HG03354 (cell line): ENCODE measurements at regions not wholly inside any gene's neighbourhood (a gene's known extent, or its start where the extent isn't known, plus 50 kb on each side); places are given as distances from the start of the nearest gene placed in this dataset.

Experiments
- ATAC-seq: cut with Tn5 transposase; IDR thresholded peaks from one replicate; pipeline ENCODE4 v1.9.1; 2021; ENCODE audit warnings: mild to moderate bottlenecking; ENCODE audit not compliant: unreplicated experiment, poor library complexity, severe bottlenecking

DNA sequence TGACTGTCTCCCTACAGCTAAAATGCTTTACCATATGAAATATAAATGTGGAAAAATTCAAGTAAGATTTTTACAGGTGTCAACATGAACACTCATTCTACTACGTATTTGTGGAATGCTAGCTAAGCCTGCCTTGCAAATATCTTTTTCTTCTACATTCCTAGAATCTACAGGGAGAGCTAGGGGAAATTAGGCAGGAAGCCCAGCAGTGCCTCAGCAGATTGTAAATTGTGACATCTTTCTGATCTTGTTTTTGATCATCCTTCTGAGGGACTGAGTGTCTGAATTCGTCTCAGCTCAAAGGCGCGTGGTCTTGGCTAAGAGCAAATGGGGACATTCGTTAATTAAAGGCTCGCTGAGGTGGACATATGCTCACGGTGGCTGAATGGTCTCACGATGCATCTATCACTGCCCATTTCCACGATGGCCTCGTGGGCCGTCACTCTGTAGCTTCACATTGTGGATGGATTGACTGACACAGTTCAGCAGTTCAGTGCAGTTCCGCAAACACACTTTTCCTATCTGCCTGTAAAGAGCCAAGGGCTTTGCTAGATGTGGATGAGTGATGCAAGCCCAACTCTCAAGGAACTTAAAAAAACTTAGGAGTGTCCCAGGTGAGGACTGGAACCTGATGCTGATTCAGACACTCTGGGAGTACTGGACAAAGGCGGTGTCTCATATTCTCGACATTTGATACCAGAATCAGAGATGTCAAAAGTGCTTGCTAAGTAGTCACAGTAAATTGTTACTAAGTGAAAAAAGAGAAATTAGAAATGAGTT lies 562.5 kb downstream of the EFNB2 start:
- ATAC-seq, result no peak

DNA sequence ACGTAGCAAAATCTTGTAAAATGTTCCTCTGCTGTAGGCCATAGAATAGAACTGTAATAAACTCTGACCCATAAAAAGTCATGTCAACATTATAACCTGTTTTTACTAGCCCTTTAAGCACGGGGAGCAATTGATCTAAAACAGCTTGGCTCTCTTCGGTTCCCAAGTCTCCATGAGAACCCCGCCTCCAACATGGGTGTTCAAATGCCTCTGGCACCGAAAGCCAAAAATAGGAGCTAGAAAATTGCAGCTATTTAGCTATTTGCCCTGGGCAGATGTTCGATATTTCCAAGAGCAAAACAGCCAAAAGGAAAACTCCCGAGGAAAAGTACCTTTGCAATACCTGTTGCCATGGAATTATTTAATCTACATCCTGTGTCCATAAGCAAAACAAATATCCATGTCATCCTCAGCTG lies 563.1 kb downstream of the EFNB2 start:
- no peak for ATAC-seq

DNA sequence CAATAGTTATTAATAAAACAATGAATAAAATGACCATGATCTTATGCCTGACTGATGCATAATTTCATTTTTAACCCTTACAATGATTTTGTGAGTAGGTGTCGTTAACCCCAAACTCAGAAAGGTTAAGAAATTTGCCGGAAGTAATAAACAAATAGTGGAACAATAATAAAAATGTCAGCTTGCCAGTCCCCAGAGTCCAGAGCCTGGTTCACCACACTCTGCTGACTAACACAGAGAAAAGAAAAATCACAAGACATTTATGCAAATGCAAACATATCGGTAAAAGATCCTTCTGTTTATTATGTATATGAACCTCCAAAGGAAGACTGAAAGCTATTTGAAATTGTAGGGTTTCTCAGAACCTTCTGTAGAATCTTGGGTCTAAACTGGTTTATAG lies 563.7 kb downstream of the EFNB2 start:
- no peak for ATAC-seq

DNA sequence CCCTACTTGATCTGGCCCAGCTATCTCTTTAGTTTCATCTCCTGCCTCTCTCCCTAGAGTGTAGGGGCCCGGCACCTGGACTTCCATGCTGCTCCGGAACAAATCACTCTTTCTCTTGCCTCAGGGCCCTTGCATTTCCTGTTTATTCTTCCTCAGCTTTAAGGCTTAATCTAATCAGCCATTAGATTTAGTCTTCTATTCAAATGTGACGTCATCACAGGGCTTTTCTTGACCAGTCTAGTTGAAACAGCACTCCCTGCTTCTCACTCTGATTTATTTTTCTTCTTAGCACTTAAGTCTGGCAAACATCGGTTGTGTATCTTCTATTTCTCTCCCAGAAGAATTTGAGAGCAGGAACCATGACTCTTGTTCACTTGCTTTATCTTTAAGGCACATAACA lies 564.1 kb downstream of the EFNB2 start:
- no peak for ATAC-seq

DNA sequence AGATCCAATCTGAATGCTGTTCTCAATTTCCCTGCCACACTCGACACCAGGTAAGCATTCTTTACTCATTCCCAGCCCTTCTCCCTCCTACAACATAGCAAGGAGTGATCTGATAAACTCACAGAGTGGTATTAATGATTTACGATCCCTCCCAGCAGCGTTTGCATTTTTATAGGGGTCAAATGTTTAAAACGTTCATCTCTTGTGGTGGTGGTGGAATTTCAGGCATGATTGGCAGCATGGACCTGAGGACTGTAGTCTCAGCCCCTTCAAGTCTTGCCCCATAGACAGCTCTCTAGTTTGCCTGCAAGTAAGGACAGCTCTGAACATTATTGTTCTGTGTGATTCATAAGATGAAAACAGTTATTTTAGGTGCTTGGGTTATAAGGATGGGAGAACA lies 565.7 kb downstream of the EFNB2 start:
- ATAC-seq, result no peak

DNA sequence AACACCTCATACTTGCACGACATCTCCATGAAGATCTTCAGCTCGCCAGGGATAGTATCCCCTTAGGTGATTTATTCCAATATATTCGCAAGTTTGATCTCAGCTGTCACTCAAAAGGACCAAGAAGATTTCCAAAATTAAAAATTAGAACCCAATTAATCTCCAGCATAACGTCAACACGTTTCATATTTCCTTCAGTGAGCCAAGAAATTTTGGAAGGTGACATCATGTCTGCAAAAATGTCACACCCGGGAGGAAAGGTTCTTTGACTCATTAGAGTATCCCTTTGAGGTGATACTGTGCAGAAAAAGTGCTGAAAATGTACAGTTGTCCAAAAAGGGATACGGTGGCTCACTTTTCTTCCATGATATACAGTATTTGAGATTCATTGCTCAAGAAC lies 569.6 kb downstream of the EFNB2 start:
- ATAC-seq, result no peak

DNA sequence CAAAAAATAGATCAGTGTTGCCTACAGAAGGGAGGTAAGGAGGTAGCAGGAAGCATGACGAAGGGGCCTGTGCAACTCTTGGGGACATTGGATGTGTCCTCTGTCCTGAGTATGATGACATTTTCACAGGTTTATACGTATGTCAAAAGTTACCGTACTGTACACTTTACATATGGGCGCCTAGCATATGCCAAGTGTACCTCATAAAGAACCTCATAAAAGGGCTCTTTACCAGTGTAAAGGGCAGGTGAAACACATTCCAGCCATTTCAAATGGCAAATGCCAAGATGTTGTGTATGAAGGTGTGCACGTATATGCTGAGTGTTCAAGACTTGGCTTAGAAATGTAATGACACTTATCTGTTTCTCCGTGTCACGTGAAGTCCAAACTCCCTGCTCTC lies 573.4 kb downstream of the EFNB2 start:
- no peak for ATAC-seq

DNA sequence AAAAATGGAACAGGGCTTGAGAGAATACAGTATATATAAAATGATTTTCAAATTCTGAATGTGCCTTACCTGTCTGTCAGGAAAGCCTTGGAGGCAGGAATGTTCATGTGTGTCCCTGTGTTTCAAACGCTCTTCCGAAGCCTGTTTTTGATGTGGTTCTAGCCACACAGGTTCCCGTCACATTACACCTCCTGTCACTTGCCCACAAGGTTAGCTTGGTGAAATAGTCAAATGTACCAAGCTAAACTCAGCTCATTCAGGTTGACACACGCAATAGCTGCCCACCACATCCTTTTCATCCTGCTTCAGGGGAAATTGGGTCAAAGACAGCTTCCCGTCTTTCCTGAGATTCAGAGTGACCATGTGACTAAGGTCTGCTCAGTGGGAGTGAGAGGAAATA lies 574.0 kb downstream of the EFNB2 start:
- no peak for ATAC-seq

DNA sequence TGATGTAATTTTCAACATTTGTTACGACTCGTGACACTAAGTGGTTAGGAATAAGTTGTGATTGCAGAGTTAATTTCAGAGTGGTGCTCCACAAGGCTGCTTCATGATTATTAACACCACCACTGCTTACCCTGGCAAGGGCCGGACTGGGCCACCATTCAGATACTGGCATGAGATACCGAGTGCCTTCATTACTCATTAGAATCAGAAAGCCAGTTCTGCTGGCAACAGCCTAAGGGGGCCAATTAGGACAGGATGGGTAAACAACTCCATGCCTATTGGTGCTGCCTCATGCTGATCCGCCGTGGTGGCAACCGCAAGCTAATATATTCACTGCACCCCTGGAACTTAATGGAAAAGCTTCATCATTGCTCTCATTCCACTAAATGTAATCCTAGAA lies 575.1 kb downstream of the EFNB2 start:
- no peak for ATAC-seq

DNA sequence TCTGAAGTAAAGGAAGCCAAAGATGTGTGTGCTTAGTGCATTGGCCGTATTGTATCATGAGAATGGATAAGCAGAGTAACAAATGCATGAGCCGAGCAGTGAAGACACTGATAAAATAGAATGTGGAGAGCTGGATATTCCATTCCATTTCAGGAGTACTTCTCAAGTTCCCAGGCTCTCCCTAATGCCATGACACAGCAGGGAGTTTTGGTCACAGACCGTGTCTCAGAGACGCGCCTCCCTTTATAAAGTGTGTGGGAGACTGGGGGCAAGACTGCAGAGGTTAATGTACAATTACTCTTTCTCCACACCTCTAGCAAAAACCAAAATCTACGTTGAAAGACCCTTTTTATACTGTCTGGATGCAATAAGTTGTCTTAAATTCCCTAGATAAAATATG lies 575.6 kb downstream of the EFNB2 start:
- ATAC-seq, result no peak

DNA sequence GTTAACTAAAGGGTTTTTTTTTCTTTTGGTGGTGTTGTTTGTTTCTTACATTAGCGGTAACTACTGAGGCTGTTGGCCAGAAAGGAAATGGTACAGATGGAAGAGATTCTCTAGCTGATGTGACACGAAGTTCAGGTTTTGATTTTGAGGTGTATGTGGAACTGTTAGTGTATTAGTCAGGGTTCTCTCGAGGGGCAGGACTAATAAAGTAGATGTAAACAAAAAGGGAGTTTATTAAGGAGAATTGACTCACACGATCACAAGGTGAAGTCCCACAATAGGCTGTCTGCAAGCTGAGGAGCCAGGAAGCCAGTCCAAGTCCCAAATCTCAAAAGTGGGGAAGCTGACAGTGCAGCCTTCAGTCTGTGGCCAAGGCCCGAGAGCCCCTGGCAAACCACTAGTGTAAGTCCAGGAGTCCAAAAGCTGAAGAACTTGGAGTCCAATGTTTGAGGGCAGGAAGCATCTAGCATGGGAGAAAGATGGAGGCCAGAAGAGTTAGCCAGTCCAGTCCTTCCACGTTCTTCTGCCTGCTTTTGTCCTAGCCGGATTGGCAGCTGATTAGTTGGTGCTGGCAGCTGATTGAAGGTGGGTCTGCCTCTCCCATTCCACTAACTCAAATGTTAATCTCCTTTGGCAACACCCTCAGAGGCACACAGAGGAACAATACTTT lies 577.6 kb downstream of the EFNB2 start:
- no peak for ATAC-seq

DNA sequence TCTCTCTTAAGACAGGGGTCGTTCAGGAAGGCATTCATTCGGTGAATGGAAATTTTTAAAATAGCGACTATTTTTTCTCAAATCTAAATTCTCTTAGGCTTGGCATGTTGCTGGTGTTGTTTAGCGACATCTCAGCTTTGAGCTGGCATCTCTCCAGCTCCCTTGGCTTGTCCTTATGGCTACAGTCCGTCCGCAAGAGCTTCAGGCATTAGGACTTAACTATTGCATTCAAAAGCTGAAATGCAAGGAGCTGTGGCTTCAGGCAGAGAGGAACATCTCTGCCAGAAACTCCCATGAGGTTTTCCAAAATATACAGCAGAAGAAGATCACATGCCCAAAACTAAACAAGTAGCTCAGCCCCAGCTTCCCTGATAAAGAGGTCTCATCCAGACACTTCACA lies 578.5 kb downstream of the EFNB2 start:
- ATAC-seq, result no peak

DNA sequence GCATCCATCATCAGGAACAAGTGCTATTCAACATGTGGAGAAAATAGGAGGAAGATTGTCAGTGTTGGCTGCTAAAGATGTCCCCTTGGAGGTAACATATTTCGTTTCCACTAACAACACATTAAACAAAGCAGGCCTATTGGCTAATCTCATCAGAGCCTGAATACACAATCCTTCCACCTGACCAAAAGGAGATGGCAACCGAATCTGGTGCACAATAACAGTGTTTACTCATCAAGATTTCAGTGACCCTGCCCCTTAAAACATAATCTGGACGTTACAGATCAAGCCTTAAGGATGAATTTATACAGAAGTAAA lies 582.5 kb downstream of the EFNB2 start:
- no peak for ATAC-seq

DNA sequence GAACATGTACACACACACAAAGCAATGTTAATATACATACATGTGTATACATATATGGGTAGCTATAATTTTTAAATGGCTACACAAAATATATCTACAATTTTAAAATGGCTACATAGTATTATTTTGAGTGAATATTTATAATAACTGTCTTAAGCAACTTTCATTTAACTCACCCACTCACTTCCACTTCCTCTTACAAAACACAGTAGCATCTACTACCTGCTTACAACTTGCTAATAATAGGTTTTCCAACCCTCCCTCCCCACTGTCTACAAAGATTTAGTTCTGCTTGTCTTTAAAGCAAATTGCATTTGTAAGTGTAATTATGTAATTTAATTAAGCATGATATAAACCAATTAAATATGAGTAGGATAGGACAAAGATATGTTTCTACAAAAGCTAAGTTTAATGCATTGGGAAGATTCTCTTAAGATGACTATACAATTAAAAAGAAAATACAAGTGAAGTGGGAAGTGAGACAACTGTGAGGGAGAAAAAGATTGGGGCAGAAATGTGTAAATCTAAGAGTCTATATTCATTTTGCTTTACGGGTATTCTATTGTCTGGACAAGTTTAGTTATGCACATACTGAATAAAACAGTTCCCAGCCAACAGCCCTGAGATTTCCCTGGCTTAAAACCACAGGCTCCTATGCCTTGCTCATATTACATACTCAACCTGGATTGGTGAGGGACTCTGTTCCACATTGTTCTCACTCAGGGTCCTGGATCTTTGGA lies 583.1 kb downstream of the EFNB2 start:
- no peak for ATAC-seq

DNA sequence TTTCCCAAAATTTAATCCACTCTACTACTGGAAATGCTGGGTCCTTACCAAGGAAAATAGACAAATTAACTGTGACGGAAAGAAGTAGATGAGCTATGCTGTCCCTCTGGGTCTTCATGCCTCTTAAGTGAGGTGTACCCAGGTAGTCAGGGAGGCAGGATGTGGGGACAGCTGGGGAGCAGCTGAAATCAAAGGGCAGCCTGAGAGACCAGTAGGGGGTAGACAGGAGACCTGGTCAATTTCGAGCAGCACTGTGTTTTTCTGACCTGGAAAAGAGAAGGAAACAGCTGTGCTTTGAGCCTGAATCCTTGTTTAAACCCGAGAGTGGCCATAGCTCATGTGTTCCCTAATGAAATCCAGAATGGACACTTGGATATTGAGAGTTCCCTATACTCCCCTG lies 587.3 kb downstream of the EFNB2 start:
- no peak for ATAC-seq

DNA sequence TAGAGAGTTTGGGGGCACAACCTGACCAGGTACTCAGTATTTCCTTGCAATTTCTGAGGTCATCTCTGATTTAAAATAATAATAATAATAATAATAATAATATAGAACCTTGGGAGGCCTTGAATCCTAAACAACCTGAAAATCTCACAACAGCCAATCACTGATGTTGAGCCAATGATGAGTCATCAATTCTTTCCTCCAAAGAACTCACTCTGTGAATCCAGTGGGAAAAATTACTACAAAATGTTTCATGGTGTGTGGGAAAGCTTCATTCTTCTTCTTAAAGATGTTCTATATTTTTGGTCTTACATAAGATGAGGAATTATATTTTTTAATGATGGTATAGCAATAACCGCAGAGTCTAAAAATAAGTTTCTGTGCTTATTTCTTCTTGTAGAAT lies 594.6 kb downstream of the EFNB2 start:
- no peak for ATAC-seq

DNA sequence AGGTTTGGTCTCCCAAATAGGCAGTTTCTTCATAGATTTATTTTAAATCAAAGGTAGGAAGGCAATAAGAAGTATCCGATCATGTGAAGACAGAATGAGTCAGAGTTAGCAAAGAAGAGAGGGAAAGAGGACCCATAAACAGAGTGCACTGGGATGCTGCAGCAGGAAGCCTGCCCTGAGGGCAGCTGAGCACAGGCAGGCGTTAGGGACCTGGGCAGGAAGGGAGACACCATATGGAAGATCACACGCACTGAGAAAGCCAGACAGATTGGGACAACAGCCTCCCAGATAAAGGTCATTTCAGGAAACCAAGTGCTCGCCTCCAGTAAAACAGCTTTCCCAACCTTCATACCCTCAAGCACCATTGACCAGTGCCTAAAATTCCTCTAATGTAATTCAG lies 598.0 kb downstream of the EFNB2 start:
- ATAC-seq, result no peak

DNA sequence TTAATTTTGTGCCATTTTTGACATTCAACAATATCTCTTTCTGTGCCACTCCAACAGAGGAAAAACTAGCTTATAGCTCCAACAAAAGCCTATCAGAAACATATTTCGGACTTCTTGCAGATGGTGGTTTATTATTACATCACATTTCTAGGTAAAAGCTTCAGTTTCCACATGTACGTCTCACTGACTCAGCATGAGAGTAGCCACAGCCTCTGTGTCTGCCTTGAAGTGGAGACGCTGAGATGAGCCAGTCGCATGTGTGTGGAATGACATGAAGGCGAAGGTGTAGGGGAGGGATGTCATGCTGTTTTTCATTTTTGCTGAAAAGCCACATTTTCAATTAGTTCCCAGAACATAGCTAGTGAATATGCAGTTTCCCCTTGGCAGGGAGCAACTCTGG lies 598.6 kb downstream of the EFNB2 start:
- no peak for ATAC-seq

DNA sequence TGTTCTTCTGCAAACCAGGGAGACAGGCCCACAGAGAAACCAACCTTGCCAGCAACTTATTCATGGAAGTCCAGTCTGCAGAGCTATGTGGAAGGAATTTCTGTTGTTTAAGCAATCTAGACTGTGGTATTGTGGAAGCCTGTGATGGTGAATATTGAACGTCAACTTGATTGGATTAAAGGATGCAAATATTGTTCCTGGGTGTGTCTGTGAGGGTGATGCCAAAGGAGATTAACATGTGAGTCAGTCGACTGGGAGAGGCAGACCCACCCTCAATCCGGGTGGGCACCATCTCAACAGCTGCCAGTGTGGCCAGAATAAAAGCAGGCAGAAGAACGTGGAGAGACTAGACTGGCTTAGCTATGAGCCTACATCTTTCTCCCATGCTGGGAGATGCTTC lies 606.0 kb downstream of the EFNB2 start:
- ATAC-seq, result no peak

DNA sequence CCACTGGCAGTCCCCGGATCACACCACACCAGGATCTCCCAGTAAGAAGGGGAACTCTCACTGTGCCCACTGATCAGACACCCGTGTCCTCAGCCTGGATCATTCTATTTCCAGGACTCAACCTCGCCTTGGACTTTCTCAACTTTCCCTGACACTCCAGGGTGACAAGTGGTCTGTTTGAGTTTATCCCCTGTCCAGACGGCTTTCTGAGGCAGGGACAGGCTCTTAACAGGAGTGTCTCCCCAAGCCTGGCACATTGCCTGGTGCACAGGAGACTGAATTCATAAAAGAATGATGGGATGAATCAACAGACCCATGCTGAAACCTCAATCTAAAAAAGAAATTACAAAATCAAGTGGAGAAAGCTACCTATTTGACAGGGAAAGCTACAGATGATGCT lies 606.6 kb downstream of the EFNB2 start:
- no peak for ATAC-seq

DNA sequence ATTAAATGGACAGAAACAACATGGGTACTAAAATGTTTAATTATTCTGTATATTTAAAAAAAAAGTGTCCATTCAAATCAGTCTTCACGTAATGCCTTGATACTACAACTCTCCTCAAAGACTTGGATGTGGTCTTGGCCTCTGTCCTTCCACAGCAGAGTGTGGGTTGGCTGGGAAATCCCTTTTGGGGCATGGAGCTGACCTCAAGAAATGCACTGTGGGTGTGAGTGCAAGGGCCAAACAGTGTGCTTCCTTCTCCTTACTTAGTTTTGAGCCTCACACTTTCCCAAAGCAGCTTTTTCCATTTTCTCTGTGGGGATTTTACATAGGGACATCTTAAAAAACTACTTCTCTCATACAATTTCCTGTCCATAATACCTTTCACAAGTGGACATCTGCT lies 607.4 kb downstream of the EFNB2 start:
- ATAC-seq, result no peak
